GM19239 (cell line): ENCODE measurements at regions not wholly inside any gene's neighbourhood (a gene's known extent, or its start where the extent isn't known, plus 50 kb on each side); places are given as distances from the start of the nearest gene placed in this dataset.
A peak's percentile ranks its signal among the peaks of the same experiment; 100 is the strongest.
"Not testable (repeated sequence)": the region's sequence is repeated elsewhere in the genome, so short reads cannot be mapped to it uniquely, and the experiment has no call there.

Experiments used
- DNase-seq: peaks from one replicate; pipeline ENCODE4 v3.0.0; 2011; ENCODE audit warnings: low spot score; ENCODE audit not compliant: insufficient read length
- FAIRE-seq: peaks from 2 replicates; lab custom pipeline; 2011; peaks lifted over from hg19 to GRCh38; lab: Jason Lieb, UNC

DNA sequence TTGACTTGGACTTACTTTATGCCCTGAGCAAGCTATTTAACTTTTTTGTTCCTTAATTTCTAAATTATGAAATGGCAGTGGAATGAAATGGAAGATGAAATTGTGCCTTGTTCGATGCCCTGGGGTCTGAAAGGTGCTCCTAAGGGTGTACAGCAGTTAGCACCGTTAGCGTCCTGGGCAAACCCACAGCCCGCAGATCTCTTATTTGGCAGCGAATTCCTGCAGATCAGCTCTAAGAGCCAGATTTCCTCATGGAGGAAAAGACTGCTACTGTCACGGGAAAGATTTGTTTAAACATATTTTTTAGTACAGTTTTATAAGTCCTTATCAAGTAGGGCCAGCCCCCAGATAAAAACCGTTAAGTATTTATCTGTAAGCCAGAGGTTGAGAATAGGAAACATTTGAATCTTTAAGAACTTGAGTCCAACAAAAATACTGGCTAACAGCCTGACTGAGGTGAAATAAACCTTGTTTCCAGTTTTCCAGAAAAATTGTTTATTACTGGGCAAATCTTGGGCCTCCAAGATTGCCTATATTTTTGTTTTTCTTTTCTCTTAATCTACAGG is 216.5 kb upstream of the DMRT1 start:
- DNase-seq: no peak
- no peak for FAIRE-seq

DNA sequence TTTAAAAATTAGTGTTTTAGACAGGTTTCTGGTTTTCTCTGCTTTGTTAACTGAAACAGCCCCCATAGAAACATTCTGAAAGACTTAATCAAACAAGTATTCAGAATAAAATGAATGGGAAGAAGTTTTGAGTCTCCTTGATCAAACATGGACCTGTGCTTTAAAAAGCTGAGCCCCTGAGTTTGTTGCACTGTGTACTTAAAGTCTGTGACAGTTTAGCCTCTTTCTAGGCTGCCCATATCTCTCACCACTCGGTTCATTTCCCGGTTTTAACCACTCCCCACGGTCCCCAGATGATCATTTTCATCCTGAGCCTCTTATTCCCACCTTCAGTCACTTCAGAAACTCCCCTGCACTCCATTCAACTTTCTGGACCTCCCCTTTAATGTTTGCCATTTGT is 215.9 kb upstream of the DMRT1 start:
- DNase-seq: no peak
- FAIRE-seq: no peak

DNA sequence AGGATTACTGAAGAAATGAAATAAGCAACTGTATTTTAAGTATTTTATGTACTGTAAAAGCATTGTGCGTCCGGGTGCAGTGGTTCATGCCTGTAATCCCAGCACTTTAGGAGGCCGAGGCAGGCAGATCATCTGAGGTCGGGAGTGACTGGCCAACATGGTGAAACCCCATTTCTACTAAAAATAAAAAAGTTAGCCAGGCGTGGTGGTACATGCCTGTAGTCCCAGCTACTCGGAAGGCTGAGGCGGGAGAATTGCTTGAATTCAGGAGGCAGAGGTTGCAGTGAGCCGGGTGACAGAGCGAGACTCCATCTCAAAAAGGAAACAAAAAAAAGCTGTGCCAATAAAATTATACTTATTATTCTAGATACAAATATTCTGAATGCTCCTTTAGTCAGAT is 215.4 kb upstream of the DMRT1 start:
- not testable (repeated sequence) for FAIRE-seq, DNase-seq

DNA sequence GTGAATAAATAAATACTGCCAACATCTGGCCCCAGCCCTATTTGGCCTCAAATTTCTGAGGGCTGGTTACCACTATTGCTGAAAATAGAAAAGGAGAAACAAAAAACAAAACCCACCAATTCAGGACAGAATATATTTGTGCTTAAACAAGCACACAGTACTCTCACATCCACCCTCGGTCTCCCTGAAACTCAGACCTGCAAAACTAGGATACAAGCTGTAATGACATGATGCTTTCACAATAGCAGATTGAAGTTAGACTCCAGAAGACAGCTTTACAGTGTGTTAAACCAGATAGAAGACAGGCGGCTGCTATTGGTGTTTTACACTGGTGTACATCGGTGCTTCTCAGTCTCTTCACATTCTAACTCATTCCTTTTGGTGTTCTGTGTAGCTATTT is 214.9 kb upstream of the DMRT1 start:
- no peak for DNase-seq
- FAIRE-seq: no peak

DNA sequence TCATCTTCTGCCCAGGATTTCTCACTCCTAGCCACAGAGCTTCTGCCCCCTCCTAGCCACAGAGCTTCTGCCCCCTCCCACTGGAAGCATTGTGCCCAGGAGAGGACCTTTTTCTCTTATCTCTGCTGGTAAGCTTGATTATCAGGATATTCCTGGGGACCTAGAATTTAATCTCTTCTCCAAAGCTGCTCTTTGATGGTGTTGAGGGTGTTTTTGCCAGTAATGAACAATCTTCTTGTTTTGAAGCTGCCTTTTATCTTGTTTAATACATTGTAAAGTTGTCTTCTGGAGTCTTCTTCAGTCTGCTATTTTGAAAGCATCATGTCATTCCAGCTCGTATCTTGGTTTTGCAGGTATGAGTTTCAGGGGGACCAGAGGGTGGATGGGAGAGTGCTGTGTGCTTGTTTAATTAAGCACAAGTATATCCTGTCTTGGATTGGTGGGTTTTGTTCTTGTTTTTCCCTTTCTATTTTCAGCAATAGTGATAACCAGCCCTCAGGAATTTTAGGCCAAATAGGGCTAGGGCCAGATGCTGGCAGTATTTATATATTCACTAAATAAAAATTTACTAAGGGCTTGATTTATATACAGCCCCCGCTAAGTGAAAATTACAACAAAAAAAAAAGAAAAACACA is 214.0 kb upstream of the DMRT1 start:
- DNase-seq (no peak), FAIRE-seq (no peak)

DNA sequence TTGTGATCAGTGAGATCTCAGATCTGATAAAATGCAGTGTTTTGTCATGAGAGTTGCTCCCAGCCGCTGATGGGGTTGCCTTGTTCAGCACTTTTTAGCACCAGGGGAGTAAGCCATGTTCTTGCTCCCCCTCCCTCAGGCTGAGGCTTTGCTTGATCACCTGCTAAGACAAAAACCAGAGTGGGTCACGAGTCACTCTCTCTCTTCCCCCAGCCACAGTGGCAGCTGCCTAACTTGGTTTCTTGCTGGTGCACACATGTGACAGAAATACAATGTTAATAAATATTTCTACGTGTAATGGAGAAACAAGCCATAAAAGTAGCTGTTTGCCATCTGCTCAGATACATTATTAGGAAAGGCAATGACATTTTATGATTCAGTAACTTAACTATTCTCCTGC is 212.4 kb upstream of the DMRT1 start:
- DNase-seq (no peak), FAIRE-seq (no peak)

DNA sequence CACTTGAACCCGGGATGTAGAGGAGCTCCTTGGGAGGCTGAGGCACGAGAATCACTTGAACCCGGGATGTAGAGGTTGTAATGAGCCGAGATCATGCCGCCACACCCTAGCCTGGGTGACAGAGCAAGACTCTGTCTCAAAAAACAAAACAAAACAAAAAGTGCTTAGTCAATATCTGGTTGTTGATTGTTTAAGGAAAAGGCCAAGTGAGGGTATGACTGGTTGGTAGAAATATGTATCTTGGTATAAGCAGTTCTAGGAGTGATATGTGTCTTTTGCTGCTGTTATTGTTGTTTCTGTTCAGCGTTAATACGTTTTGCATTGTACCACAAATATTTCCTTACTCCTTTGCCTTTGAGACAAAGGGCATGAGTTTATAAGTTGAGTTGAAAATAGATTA is 210.7 kb upstream of the DMRT1 start:
- no peak for DNase-seq
- FAIRE-seq: no peak

DNA sequence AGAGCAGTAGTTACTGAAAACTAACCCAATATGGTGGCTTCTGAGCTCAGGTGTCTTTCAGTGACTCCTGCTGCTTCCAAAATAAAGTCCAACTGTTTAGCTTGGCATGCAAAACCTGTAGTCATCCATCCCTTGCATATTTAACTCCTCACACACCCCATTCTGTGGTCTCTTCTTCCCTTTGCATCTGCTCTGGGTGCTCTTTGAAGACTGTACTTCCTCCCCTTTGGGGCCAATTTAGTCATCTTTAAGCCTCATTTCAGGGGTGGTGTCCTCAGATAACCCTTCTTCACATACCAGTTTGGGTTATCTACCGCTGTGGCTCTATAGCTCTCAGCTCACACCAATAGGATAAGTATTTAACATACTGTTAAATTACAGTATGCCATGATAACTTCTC is 209.9 kb upstream of the DMRT1 start:
- no peak for DNase-seq
- no peak for FAIRE-seq

DNA sequence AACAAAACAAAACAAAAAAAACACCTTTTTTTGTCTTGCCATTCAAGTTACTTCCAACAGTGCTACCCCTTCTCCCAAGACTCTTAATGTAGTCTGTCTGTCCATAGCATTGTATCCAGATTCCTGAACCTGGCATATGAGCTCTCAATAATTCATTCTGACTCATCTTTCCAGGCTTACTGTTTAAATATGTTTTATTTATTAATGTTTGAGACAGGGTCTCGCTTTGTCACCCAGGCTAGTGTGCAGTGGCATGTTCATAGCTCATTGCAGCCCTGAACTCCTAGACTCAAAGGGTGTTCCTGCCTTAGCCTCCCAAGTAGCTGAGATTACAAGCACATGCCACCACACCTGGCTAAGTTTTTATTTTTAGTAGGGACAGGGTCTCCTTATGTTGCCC is 208.0 kb upstream of the DMRT1 start:
- FAIRE-seq (no peak), DNase-seq (no peak)

DNA sequence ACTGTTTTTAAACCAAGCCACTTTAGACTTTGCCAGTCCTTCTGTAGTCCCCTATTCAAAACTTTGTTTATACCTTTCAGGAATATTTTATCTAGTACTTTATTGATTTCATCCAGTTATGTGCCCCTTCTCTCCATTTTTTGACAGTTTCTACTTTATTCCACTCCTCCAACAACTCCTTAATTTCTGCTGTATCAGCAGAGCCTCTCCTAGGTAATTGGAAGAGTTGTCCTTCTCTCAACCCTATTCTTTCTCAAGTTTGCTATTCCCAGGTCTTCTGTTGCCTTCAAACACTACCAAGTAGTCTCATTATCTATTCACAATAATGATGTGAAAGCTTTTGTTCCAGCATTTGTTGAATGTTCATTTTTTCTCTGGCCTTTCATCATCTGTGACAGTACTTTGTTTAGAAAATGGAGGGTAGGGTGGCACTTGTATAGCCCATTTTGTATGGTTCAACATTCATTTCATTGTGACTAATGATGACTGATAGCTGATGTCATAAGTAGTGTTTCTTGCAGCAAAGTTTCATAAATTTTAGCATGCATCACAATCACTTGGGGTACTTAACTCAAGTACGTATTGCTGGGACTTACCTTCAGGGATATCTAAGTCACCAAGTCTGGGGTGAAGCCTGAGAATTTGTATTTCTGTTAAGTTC is 204.4 kb upstream of the DMRT1 start:
- DNase-seq: no peak
- FAIRE-seq: no peak

DNA sequence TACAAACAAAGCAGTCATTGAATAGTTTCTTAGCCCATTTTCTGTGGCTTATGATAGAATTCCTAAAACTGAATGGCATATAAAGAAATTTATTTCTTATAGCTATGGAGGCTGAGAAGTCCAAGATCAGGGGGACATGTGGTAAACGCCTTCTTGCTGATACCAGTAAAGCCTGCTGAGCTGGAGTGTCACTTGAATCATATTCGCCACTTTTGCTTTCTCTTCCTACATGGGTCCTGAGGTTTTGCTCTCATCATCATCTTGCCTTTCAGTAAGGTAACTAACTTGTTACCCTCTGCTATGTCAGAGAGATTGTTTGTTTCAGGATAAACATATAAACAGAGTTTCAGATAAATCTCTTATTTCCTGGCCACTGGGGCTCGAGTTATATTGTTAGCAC is 203.3 kb upstream of the DMRT1 start:
- FAIRE-seq: no peak
- no peak for DNase-seq

DNA sequence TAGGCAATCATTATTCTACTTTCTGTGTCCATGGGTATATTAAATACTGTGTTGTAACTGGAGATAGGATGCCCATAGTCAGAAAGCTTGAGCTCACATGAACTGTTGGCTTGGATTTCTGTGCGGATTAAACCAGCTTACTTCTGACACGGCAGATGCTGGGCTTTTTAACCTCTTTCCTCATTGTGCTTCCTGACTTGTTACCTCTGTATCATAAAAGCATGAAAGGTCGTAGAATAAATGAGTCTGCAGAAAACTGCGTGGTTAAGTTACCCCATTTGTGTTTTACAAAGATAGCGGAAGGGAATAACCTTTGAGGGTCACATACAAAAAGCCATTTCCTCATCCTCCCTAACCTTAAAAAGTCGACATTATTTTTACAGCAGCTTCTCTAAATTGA is 199.5 kb upstream of the DMRT1 start:
- DNase-seq (no peak), FAIRE-seq (no peak)

DNA sequence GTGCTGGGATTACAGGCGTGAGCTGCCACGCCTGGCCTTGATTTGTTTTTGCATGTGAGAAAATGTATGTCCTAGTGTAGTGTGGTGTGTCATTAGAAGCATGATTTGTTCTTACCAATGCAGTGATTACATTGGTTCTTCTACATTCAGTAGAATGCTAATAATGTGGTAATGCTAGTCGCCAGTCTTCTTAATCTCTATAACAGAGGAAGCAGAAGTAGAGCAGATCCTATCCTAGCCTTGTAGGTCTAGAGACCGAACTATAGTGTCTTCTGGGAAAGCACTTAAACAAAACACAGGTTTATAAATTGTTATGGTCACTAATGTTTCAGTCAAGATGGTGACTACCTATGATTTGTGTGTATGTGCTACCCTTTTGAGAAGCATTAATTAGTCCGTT is 197.5 kb upstream of the DMRT1 start:
- DNase-seq (no peak), FAIRE-seq (no peak)

DNA sequence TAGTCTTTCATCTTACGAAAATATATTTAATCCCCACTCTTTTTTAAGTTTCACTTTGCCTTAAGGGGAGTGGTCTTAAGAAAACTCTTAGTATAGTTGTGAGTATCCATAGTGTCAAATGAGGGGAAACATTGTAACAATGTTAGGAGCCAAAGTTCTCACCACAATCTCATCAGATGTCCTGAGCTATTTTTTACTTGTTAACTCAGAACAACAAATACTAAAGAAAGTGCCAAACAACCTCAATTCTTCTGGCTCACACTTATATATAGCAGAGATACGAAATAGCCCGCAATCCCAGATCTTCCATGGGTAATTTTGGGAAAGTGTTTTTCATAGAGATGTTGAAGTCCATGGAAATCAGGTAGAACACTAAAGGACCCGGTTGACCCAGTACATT is 194.0 kb upstream of the DMRT1 start:
- DNase-seq (no peak), FAIRE-seq (no peak)

DNA sequence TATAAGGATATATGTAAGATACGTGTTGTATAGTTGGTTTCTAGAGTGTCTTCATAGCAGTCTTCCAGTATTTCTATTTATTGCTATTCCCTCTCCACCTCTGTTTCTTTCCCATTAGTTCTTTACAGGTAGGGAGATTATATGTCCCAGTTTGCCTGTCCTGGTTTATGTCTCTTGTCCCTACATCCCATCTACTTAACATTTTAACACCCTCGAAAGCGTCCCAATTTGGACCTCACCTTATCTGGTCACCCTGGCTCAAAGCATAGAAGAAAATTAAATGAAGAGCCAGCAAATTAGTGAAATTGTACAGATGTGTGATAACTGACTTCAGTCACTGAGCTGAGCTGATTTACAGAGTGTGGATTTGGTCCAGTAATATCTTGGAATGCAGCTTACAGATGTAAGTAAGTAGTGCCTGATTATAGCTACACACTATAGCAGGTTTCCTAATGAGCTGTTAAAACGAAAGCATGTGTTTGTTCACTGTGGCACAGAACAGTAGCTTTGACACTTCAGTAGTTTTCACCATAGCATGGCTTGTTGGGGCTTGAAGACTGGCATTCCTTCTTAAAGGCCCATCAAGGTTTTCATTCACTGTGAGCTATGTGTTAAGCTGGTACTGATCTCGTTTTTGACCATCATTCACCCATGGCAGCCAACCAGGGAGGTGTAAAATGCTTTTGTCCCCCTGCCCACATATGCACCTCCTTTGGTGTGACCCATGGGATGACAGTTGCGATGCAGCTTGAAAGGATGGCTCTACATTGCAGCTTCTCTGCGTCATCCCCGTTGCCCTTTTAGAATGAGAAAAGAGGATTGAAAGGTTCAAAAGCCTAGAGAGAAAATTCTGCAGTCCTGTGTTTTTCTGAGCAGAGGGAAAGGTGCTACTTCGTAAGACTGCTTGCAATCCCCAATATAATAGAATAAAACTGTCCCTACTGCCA is 192.1 kb upstream of the DMRT1 start:
- DNase-seq (no peak), FAIRE-seq (peak; percentile 35)

DNA sequence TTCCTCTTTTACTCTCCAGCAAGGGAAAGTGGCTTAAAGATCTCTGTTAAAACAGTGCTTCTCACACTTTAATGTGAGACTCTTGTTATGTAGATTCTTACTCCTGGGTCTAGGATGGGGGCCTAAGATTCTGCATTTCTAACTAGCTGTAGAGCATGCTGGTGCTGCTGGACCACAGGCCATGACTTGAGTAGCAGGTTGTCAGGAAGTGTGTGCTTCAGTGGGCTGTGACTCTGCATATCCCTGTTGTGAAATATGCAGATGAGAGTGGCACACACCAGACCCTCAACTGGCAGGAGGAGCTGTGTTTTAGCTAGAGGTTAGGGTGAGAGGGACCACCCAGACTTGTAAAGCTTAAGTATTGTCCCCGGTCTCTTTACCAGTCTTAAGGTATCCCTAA is 191.1 kb upstream of the DMRT1 start:
- DNase-seq: no peak
- FAIRE-seq: no peak

DNA sequence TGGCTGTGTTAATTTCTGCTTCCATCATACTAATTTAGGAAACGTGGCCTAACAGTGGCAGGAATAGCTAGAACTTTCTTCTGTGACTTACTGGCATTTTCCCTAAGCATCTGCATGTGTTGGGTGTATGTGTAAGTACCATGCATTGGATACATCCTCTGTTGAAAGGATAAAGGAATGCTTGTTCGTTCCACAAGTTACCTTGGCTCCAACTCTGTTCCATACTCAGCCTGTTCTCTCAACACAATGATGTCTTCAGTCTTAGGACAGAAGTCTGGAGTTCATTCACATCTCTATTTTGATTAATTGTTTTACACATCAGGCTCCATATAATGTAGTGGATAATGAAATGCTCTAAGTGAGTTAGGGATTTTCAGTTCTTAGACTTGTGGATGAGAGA is 190.1 kb upstream of the DMRT1 start:
- DNase-seq (no peak), FAIRE-seq (no peak)

DNA sequence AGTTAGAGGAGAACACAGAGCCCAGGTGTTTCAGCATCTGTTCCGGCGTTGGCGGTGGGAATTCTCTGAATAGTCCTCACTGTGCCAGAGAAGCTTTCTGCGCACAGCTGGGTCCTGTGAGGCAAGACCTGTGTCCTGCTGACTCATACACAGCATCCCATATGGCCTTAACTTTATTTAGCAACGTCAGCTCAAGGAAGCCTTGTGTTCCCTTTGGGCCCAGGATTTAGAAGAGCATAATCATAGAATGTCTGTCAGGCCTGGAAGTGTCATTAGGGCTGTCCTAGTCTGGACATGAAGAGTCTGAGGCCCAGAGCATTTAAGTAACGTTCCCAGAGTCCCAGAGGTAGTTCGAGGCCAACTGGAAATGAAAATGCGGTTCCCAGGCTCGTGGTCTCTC is 188.6 kb upstream of the DMRT1 start:
- no peak for DNase-seq
- FAIRE-seq: no peak

DNA sequence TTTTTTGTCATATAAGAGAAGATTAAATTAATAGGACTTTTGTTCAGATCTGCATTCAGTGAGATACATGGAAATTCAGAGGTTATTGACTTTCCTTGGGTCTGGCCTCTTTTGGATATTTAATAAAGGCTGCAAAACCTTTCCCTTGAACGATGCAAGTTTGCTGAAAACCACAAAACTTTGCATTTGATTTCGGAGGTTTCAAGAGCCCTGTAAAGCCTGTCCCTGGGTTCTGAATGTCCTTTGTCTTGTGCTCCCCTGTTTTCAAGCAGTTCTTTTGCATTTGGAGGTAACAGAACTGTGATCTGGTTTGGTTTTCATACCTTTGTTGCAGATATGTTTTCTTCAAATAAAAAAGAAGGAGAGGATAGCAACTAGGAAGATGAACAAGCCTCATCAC is 188.1 kb upstream of the DMRT1 start:
- FAIRE-seq: no peak
- no peak for DNase-seq

DNA sequence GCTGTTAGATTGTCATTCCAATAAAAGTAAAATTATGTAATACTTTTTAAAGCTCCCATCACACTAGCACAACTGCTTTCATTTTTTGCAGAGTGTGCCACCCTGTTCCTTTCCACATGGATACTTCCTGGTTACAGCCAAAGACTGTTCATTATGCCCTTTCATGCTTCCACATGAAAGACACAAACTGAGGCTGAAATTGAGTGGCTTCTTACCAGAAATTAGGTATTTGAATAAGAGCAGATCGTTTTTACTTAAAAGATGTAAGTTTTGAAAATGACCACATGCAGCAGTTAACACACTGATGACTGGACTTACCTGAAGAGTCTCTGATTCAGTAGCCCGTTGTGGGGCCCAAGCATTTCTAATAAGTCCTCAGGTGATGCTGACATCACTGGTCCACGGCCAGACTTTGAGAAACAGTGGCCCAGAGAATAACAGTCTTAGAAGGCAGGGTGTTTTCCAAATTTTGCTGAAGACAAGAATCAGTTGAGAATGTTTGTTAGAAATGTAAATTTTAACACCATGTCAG is 187.6 kb upstream of the DMRT1 start:
- FAIRE-seq: no peak

DNA sequence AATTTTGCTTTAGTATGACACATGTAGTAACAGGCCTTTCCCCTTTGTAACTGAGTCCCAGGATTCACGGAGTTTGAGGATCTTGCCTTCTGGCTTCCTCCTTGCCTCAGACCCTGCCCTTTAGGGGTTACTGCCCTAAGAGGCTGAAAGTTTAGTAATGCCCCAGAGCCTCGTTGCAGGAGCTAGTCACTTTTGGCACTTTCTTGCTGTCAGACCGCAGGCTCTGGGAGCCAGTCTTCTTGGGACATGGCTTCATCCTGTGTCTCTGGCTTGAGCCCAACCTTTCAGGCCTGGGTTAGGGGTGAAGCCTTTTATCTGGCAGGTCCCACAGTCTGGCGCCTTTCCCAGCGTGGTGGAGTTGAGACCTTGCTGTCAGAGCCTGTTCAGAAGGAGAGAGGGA is 185.6 kb upstream of the DMRT1 start:
- DNase-seq: no peak
- FAIRE-seq: no peak

More for the DNA sequence above, 187.6 kb upstream of the DMRT1 start:
- DNase-seq: no peak
